ENCODE measurements at regions not wholly inside any gene's neighbourhood (a gene's known extent, or its start where the extent isn't known, plus 50 kb on each side); places are given as distances from the start of the nearest gene placed in this dataset.

DNA sequence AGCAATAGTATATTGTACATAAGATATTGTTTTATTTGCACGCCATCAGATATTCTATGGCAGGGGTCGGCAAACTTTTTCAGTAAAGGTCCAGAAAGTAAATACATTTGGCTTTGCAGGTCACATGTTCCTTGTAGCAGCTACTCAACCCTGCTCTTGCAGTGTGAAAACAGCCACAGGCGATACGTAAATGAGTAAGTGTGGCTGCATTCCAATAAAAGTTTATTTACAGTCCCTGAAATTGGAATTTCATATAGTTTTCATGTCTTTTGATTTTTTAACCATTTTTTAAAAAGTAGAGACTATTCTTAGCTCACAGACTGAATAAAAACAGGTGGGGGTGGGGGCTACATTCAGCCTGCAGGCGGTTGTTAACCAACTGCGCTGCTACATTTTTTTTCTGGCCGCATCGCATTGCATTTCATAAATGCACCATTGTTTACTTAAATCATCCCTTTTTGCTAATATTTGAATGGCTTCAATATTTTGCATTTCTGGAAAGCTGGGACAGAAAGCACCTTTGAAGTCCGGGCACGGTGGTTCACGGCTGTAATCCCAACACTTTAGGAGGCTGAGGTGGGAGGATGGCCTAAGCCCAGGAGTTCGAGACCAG lies 50.5 kb upstream of the HAPSTR1 start:
- peaks cover 2% of the 10 kb centered on the region for H3K9me3 Mint-ChIP-seq (ENCODE audit: low read depth)
- ChIA-PET POLR2A (no interaction called here), CTCF (interaction anchor here (0.7 kb wide), 1 partner anchor 1794 kb away, joined by 3 read pairs; no protein-coding TSS in a partner anchor)
- ATAC-seq (no peak), DNase-seq (no peak)
- no peak overlapping the region for H3K27ac Mint-ChIP-seq
- peaks cover 8% of the 10 kb centered on the region for H3K4me1 Mint-ChIP-seq
- H3K4me3 Mint-ChIP-seq = no peak overlapping the region
- intact Hi-C loops (cut with DNase I, micrococcal nuclease) = no loop called here
- no peaks in the 10 kb centered on the region for H3K36me3 Mint-ChIP-seq (ENCODE audit: low read depth)
- no peaks in the 10 kb centered on the region for H3K27me3 Mint-ChIP-seq
